Activated naive CD4-positive, alpha-beta T cell treated with anti-CD3 and anti-CD28 coated beads, Interleukin-2, amount 50 U/mL, for 72 hours (primary cell): ENCODE measurements at regions not wholly inside any gene's neighbourhood (a gene's known extent, or its start where the extent isn't known, plus 50 kb on each side); places are given as distances from the start of the nearest gene placed in this dataset.
"Not testable (repeated sequence)": the region's sequence is repeated elsewhere in the genome, so short reads cannot be mapped to it uniquely, and the experiment has no call there.

Experiments
- ATAC-seq, 2 donors: fragments of 150-1000 bp; cut with Tn5 transposase; 2 replicates each; pipeline ENCODE4 v1.10.0; 2021; ENCODE audit warnings: mild to moderate bottlenecking in 2 of 2, moderate library complexity in 2 of 2
- DNase-seq, 2 donors: peaks; one replicate each; pipeline ENCODE4 v3.0.0; 2021 to 2022; ENCODE audit warnings: low spot score in 2 of 2
- H3K27ac Mint-ChIP-seq, 2 donors: one replicate each; pipeline ENCODE4 v1.8.0; 2022; ENCODE audit warnings: mild to moderate bottlenecking in 2 of 2, mixed read lengths in 2 of 2
- H3K36me3 Mint-ChIP-seq, 2 donors: one replicate each; pipeline ENCODE4 v1.8.0; 2022; ENCODE audit warnings: mixed read lengths in 2 of 2
- H3K9me3 Mint-ChIP-seq, 2 donors: one replicate each; pipeline ENCODE4 v1.8.0; 2022; ENCODE audit warnings: mixed read lengths in 2 of 2

DNA sequence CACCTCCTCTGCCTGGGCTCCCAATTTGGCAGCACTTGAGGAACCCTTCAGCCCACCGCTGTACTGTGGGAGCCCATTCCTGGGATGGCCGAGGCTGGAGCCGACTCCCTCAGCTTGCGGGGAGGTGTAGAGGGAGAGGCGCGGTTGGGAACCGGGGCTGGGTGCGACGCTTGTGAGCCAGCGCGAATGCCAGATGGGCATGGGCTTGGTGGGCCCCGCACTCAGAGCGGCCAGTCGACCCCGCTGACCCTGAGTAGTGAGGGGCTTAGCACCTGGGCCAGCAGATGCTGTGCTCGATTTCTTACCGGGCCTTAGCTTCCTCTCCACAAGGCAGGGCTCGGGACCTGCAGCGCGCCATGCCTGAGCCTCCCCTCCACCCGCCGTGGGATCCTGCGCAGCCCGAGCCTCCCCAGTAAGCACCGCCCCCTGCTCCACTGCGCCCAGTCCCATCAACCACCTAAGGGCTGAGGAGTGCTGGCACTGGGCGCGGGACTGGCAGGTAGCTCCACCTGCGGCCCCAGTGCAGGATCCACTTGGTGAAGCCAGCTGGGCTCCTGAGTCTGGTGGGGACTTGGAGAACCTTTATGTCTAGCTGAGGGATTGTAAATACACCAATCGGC is 58.3 kb upstream of the DEFB108B start:
- DNase-seq, result no peak
- ATAC-seq, result no peak
- Mint-ChIP-seq H3K27ac (no peak overlapping the region), H3K9me3 (no peaks in the 10 kb centered on the region), H3K36me3 (no peaks in the 10 kb centered on the region)

DNA sequence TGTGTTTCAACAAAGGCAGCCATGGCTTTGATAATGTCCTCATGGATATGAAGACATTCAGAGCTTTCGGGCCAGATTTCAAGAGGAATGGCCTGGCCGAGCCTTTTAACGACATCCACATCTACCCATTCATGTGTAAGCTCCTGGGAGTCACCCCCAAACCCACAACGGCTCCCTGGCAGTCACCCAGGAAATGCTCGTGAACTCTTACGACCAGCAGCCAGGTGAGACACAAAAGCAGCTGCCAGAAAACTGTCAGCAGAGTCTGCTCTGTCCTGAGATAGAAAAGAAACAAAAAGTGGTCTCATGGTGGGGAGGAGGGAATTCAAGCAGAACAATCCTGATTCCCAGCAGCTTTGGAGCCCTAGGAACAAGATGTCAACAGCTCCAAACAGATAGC is 52.9 kb upstream of the DEFB108B start:
- DNase-seq, H3K36me3 Mint-ChIP-seq, H3K27ac Mint-ChIP-seq, ATAC-seq, H3K9me3 Mint-ChIP-seq: not testable (repeated sequence)

DNA sequence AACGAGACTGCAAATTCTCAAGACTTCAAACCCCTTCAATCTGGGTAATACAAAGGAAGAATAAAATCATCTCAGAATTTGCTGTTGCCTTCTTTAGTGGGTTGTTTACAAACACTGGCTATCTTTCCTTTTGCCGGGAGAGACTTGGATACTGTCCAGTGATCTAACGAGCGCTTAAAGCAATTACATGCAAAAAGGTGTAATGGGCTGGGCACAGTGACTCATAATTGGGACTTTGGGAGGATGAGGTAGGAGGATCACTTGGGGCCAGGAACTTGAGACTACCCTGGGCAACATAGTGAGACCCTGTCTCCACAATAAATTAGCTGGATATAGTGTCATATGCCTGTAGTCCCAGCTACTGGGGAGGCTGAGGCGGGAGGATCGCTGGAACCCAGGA is 52.2 kb upstream of the DEFB108B start:
- not testable (repeated sequence) for ATAC-seq

DNA sequence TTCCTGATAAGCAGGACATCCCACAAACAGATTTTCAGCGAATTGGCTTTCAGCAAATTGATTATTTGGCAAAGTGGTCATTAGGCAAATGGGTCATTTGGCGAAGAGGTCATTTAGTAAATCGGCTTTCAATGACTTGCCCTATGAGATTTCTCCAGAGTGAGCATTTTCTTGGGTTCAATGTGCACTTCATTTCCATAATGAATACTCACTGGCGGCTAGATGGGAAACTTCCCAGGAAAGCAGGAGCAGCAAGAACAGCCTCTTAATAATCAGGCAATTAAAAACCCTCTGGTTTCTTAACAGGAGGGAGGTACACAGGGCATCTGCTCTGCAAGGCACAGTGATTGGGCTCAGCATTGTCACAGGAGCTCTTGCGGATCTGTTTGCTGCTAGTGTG is 51.5 kb upstream of the DEFB108B start:
- H3K9me3 Mint-ChIP-seq, DNase-seq, H3K27ac Mint-ChIP-seq, ATAC-seq, H3K36me3 Mint-ChIP-seq: not testable (repeated sequence)

More for the DNA sequence above, 52.2 kb upstream of the DEFB108B start:
- not testable (repeated sequence) for H3K9me3 Mint-ChIP-seq, DNase-seq, H3K36me3 Mint-ChIP-seq, H3K27ac Mint-ChIP-seq

- H3K9me3 Mint-ChIP-seq, ATAC-seq, H3K36me3 Mint-ChIP-seq, H3K27ac Mint-ChIP-seq, DNase-seq: not testable (repeated sequence)
These were observed 50.7 kb upstream of the DEFB108B start for GRCh38 chr11:71782229-71782861.

- DNase-seq, H3K9me3 Mint-ChIP-seq, ATAC-seq, H3K27ac Mint-ChIP-seq, H3K36me3 Mint-ChIP-seq: not testable (repeated sequence)
These were observed 49.8 kb upstream of the DEFB108B start for GRCh38 chr11:71783191-71783590.
